Uterus (tissue), 3 donors: ENCODE measurements at regions not wholly inside any gene's neighbourhood (a gene's known extent, or its start where the extent isn't known, plus 50 kb on each side); places are given as distances from the start of the nearest gene placed in this dataset.

ENCODE experiments used
- DNase-seq, 2 donors: peaks; one replicate each; pipeline ENCODE4 v3.0.0-alpha.2; 2019 to 2020
- H3K27ac ChIP-seq, 2 donors: fragments of 200-600 bp; sonication (generic); 1 replicate in 1 of 2; 2 replicates in 1 of 2; pipeline ENCODE4 v1.5.1; 2016 to 2018
- H3K27me3 ChIP-seq, 2 donors: fragments of 200-600 bp; sonication (generic); one replicate each; pipeline ENCODE4 v1.5.1; 2018 to 2019; ENCODE audit warnings: control low read depth in 1 of 2
- H3K36me3 ChIP-seq, 2 donors: fragments of 200-600 bp; sonication (generic); one replicate each; pipeline ENCODE4 v1.5.1; 2019; ENCODE audit warnings: control low read depth in 1 of 2
- H3K4me1 ChIP-seq, 2 donors: fragments of 200-600 bp; sonication (generic); one replicate each; pipeline ENCODE4 v1.5.1; 2018 to 2019; ENCODE audit warnings: control low read depth in 1 of 2
- H3K4me3 ChIP-seq, 2 donors: fragments of 200-600 bp; sonication (generic); 1 replicate in 1 of 2; 2 replicates in 1 of 2; pipeline ENCODE4 v1.5.1; 2018 to 2019; ENCODE audit warnings: mild to moderate bottlenecking in 1 of 2
- H3K9me3 ChIP-seq, 2 donors: fragments of 200-600 bp; sonication (generic); one replicate each; pipeline ENCODE4 v1.5.1; 2019; ENCODE audit warnings: control low read depth in 1 of 2
- CTCF ChIP-seq, 4 experiments: fragments of 200-600 bp in 2 of 4; fragments of 450-650 bp in 2 of 4; sonication (generic) in 2 of 4; IDR thresholded peaks; one replicate each; pipeline ENCODE4 v1.5.1; 2016 to 2019; ENCODE audit warnings: antibody characterized with exemption in 4 of 4, mild to moderate bottlenecking in 2 of 4, moderate library complexity in 1 of 4
- POLR2A ChIP-seq, 2 donors: fragments of 450-650 bp; IDR thresholded peaks; one replicate each; pipeline ENCODE4 v1.6.1; 2016; ENCODE audit warnings: antibody characterized with exemption in 2 of 2, mild to moderate bottlenecking in 1 of 2, moderate library complexity in 1 of 2
- intact Hi-C: fragments of 100-400 bp; cut with DNase I; formaldehyde crosslinking; loops from one replicate; pipeline ENCODE4 v1.15.1; 2023; ENCODE audit warnings: low total_unique reads
- donor health status: DM: yes; HTN: yes; CAD: no.

GRCh38 chr6:85396159-85396808 lies 53.6 kb upstream of the NT5E start:
- Histone ChIP-seq H3K36me3 (no peaks in the 10 kb centered on the region), H3K27ac (no peak overlapping the region), H3K27me3 (no peaks in the 10 kb centered on the region), H3K4me1 (no peaks in the 10 kb centered on the region), H3K9me3 (no peaks in the 10 kb centered on the region), H3K4me3 (no peak overlapping the region)
- DNase-seq = no peak
- intact Hi-C loops = no loop called here
- TF ChIP-seq POLR2A (IDR thresholded peaks at IDR 0.05) (no peak), CTCF (IDR thresholded peaks at IDR 0.05) (no peak)

GRCh38 chr6:85395746-85396145 lies 54.1 kb upstream of the NT5E start:
- intact Hi-C loops = no loop called here
- TF ChIP-seq CTCF (IDR thresholded peaks at IDR 0.05) (no peak), POLR2A (IDR thresholded peaks at IDR 0.05) (no peak)
- H3K4me3 ChIP-seq = no peak overlapping the region
- no peaks in the 10 kb centered on the region for H3K27me3 ChIP-seq
- H3K27ac ChIP-seq = peak overlapping the region in 1 of 2 donors; percentile 2
- no peaks in the 10 kb centered on the region for H3K4me1 ChIP-seq
- DNase-seq = no peak
- H3K9me3 ChIP-seq = no peaks in the 10 kb centered on the region
- H3K36me3 ChIP-seq = no peaks in the 10 kb centered on the region

GRCh38 chr6:85394853-85395538 lies 54.9 kb upstream of the NT5E start:
- no peak for DNase-seq
- H3K4me1 ChIP-seq = no peaks in the 10 kb centered on the region
- intact Hi-C loops = no loop called here
- no peak overlapping the region for H3K4me3 ChIP-seq
- TF ChIP-seq POLR2A (IDR thresholded peaks at IDR 0.05) = no peak
- TF ChIP-seq CTCF (IDR thresholded peaks at IDR 0.05) = no peak
- H3K27me3 ChIP-seq = no peaks in the 10 kb centered on the region
- H3K27ac ChIP-seq = peak overlapping the region in 1 of 2 donors; percentile 2
- H3K9me3 ChIP-seq = no peaks in the 10 kb centered on the region
- no peaks in the 10 kb centered on the region for H3K36me3 ChIP-seq

GRCh38 chr6:85394199-85394598 lies 55.7 kb upstream of the NT5E start:
- no peak overlapping the region for H3K4me3 ChIP-seq
- no peak for DNase-seq
- H3K27ac ChIP-seq = no peak overlapping the region
- intact Hi-C loops = no loop called here
- no peaks in the 10 kb centered on the region for H3K27me3 ChIP-seq
- H3K4me1 ChIP-seq = no peaks in the 10 kb centered on the region
- no peaks in the 10 kb centered on the region for H3K9me3 ChIP-seq
- H3K36me3 ChIP-seq = no peaks in the 10 kb centered on the region
- no peak for TF ChIP-seq POLR2A (IDR thresholded peaks at IDR 0.05)
- TF ChIP-seq CTCF (IDR thresholded peaks at IDR 0.05) = no peak

GRCh38 chr6:85392379-85392778 lies 57.5 kb upstream of the NT5E start:
- DNase-seq = no peak
- Histone ChIP-seq H3K4me3 (no peak overlapping the region), H3K36me3 (no peaks in the 10 kb centered on the region), H3K27ac (no peak overlapping the region), H3K27me3 (no peaks in the 10 kb centered on the region), H3K9me3 (no peaks in the 10 kb centered on the region), H3K4me1 (no peaks in the 10 kb centered on the region)
- intact Hi-C loops = no loop called here
- no peak for TF ChIP-seq CTCF (IDR thresholded peaks at IDR 0.05)
- TF ChIP-seq POLR2A (IDR thresholded peaks at IDR 0.05) = no peak
